NCI-H1436 treated with DMSO at 0.1 percent for 48 hours (cell line): ENCODE measurements at regions not wholly inside any gene's neighbourhood (a gene's known extent, or its start where the extent isn't known, plus 50 kb on each side); places are given as distances from the start of the nearest gene placed in this dataset.

ENCODE experiments used
- DNase-seq: peaks from one replicate; lab custom pipeline; 2025; lab: John Stamatoyannopoulos, UW

DNA sequence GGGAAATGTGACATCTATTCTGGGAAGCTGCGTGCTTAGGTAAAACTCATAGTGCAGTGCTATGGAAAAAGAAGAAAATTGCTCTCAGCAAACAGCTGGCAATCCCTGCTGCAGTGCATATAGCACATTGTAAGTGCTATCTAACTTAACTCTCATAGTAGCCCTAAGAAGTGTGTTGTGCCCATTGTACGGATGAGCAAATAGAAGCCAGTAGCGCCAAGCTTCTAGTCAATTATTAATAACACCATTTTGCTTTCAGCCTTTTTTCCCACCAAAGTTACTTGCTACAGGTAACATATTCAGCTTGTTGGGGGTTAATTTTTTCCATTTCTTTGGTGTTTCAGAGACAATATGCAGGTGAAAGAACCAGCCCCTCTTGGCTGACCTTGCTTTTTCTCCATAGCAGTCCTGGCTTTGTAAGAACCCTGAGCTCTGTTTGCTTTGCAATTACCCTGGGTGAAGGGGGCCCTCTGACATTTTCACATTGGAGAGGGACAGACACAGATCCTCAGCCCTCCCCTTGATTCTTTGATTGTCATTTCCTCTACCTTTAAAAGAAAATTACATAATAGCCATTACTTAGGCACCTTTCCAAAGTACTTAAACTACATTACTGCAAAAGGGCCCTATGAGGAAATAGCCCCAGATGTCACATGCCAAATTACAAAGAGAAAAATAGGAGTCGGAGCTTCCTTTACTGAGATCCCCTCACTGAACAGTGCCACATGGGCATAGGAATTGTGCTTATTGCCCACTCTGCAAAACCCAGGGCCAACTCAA lies 576.2 kb upstream of the TBX3 start:
- DNase-seq, result peak; percentile 83

DNA sequence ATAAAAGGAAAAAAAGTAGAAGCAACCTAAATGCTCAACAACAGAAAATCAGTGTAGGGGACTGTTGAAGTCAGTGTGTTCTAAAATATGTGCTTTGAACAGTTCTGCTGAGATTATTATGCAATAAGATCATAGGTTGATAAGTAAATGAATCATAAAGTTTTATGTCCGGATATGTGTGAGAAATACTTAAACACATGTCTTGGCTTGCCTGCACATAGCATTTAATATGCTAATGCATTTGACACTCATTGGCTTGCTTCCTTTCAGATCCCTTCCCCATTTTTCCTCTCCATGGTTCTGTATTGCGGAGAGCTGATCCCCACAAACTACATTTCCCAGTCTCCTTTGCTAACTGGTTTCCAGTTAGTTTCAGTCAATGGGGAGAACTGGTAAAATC lies 573.8 kb upstream of the TBX3 start:
- DNase-seq, result no peak

DNA sequence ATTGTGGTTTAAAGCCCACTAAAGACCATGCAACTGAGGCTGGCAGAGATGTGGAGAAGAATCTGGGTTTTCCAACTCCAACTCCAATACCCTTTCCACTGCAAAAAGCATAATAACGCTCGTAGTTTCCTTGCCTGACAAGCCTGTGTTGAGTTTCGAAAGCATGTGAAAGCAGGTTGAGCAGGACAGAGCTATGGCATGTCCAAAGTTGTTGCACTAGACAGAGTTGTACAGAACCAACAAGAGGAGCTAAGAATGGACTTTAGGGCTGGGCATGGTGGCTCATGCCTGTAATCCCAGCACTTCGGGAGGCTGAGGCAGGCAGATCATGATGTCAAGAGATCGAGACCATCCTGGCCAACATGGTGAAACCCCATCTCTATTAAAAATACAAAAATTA lies 572.0 kb upstream of the TBX3 start:
- DNase-seq, result no peak

DNA sequence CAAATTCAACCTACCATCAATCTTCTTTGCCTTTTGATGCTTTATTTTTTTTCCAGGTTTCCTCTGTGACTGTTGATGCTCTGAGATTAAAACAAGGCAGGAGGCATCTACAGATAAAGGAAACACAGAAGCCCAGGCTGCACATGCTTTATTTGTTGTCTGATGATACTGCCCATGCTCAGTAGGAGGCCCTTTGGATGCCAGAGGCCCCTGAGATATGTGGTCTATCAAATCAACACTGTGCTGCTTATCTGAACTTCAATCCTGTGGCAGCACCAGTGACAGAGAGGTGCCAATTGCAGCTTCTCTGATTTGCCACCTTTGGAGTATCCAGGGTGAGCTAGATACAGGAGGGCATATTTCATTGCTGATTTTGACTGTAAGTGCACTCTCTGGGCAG lies 571.3 kb upstream of the TBX3 start:
- no peak for DNase-seq

DNA sequence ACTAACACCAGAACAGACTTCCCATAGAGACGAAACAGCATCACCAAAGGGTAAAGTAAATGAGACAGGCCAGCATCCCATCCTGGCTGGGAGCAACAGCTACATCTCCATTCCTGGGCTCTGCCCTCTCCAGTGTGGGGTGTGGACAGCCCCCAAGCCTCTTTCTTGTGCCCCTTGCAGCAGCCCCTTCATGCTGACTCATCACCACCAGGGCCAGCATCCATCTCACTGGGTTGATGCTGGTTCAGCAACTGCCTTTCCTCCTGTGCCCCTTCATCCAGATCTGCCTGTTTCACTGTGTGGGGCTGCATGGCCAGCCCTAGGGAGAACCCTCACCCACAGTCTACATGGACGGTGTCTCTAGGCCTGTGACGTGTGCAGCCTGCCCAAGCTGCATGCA lies 569.1 kb upstream of the TBX3 start:
- no peak for DNase-seq

DNA sequence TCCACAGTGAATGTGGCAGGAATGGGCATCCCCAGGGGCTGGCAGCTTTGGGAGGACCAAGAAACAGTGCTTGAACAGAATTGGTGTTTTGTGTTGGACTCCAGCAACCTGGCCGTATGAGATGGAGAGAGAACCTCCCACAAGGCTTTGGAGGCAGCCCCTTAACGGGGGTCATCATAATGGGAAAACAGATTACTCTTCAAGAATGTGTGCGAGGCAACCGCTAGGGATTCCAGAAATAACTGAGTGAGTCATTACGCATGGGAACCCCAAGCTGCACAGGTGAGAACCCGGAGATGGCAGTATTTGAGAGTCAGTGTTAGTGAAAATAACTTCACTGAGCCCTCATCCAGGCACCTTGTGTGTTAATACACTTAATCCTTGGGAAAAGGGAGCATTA lies 567.8 kb upstream of the TBX3 start:
- DNase-seq, result no peak

DNA sequence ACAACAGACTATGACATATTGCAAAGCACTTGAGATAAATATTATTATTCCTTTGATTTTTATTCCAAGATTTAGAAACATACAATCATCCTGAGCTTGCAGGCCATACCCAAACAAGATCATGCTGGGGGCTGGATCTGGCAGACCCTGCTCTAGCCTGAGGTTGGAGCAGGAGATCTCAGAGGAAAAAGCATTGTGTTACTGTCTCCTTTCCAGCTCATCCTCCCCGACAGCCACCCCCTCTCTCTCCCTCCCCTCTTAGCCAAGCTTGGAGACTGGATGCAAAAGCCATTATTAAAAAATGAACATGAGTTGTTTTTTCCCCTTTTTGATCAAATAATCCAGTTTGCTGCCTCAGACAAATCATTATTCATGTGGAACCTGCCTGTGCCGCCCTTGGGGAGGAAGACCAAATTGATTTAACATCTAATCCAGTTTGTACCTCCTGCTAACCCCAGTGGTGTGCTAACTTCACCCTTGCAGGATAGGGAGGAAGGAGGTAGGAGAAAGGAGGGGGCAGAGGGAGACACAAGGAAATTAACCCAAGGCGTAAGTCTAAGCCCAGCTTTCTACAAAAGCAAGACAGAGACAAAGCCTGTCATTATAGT lies 565.8 kb upstream of the TBX3 start:
- DNase-seq, result no peak

DNA sequence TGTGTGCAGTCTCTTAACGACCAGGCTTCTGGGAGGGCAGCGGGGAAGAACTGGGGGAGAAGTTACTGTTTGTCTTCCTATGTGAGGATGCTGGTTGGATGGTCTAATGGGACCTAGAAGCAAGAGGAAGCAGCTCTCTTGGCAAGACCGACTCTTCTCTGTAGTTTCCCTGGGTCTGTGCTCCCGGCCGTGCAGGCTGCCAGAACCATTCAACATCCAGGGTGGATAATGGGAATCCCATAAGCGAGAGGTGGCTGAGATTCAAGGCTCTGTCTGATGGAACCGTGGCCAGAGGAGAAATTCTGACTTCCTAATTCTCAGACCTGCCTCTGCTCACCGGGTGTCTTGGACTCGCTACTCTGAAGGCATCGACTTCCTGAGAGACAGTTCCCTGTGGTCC lies 561.0 kb upstream of the TBX3 start:
- no peak for DNase-seq

DNA sequence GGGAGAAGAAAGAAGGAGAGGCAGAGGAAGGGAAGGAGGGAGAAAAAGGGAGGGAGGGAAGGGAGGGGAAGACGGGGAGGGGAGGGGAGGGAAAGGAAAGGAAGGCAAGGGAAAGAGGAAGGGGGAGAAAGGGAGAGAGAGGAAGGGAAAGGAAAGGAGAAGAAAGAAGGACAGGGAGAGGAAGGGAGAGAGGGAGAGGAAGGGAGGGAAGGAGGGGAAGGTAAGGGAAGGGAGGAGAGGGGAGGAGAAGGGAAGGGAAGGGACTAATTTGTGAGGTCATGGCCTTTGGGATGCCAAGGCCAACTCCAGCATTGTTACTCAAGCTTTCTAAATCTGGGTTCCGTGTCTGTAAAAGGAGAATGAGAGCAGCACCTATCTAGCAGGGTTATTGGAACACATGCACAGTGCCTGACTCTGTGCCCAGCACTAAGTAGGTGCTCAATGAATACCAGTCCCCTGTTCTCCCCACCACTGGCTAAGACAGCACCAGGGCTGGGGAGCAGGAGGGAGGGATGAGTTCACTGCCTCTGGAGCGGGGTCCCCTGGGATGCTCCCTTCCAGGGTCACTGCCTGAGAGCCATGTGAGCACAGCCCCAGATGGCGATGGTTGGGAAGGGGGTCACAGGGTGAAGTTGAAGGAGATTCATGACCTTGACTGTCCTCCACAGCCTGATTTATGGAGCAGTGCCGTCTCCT lies 560.1 kb upstream of the TBX3 start:
- DNase-seq, result no peak

DNA sequence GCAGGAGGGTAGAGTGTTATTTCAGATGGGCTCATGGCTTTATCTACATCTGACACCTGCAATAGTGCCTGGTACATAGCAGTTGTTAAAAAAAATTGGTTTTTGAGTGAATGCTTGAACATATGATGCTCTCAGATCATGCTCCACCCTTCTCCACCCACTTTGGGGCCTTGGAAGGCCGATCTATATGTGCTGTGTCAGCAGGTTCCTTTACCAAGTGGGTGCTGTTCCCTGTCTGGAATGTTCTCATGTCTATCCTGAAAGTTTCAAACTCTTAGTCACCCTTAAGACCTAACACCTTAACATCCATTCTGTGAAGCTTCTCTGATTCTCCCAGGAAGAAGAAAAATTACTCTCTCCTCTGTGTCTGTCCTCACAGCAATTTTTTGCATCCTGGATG lies 556.3 kb upstream of the TBX3 start:
- DNase-seq, result no peak

DNA sequence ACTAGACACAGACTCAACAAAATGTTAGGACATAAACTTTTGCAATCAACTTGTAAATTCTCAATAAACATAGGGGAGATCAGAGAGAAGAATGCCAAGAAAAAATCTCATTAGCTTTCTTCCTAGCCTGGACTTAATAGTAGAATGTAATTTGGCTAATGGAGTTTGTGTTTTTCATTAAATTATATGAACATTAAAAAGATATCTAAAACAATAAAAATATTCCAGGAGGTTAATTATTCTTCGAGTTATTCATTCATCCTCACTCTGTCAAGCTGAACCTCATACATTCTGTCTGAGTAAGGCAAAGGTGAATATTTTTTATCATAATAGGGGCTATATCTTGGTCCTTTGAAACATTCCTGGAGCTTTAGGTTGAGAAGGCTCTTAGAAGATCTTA lies 551.9 kb upstream of the TBX3 start:
- DNase-seq, result no peak

DNA sequence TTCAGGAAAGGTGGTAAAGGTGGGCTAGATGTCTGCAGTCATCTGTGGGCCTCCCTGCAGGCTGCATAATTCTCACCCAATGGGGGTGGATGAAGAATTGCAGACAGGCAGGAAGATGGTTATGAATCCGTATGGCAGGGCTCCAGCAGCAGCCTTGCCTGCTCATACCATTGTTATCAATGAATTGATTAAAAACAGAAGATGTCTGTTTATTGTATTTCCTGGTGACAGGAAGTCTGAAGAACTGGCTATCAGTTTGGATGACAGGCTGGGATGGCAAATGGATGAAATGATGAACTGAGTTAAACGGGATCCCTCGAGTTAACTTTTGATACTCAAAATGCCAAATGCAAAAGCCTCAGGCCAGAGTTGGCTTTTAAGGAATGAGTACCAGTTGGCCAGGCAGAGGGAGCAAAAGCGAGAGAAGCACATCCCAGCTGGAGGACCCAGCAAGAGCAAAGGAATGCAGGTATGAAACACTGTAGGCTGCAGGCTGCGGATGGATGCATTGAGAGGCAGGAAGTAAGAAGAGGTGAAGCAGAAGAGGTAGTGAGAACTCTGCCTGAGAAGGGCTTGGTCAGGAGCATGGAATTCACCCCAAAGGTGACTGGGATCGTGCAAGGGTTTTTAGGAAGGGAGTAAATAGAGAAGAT lies 550.0 kb upstream of the TBX3 start:
- no peak for DNase-seq

DNA sequence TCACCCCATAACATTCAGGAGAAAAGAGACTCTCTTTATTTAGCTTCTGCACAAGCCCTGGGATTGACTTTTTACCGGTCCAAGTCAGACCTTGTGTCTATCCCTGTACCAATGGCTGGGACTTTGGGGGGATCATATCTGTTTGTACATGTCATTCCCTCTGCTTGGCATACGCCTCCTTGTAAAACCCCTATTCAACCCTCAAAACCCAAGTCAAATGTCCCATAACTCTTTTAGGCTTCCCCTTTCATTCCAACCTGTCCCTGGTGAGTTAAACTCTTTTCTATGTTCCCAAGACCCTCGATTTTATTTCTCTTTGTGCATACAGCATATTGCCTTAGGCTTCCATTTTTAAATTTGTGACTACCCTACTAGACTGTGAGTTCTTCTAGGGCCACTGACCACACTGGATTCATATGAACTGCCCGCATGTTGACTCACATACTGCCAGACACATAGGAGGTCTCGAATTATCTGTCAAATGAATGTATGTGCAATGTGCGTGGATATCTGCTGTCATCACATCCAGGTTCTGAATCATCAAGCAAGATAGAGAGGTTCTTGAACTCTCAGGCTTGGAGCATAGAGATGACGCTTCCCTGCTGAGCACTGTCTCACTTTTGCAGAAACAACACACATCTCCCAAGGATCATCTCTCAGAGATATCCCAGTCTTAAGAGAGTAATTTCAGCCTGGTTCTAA lies 548.6 kb upstream of the TBX3 start:
- no peak for DNase-seq

DNA sequence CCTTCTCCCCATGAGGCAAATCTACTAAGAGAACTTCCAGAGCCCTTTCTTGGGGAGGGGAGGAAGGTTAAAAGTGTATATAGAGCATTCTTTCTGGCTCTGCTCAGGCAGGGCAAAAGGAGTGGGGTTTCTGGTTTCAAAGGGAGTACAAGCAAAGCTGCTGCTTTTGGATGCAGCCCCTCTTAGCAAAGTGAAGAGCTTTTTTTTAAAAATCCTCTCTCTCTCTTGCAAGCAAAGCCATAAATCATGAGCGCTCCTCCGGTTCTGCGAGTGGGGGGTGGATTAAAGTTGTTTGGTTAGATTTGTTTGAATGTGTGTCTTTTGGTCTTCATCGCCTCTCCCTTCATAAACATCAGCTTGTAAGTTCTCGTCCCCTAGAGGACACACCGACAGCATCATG lies 546.6 kb upstream of the TBX3 start:
- no peak for DNase-seq

DNA sequence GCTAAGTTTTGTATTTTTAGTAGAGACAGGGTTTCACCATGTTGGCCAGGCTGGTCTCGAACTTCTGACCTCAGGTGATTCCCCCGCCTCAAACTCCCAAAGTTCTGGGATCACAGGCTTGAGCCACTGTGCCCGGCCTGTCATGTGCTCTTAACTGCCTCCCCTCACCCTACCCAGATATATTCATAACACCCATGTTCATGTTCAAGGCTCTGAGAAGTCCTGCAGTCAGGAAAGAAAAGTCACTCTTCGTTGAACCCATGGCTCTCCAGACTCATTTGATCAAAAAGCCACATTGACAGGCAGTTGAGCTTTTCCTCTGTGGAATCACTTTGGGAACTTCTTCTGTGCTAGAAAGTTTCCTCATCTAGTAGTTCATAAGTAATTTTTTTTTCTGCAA lies 545.5 kb upstream of the TBX3 start:
- DNase-seq, result no peak

DNA sequence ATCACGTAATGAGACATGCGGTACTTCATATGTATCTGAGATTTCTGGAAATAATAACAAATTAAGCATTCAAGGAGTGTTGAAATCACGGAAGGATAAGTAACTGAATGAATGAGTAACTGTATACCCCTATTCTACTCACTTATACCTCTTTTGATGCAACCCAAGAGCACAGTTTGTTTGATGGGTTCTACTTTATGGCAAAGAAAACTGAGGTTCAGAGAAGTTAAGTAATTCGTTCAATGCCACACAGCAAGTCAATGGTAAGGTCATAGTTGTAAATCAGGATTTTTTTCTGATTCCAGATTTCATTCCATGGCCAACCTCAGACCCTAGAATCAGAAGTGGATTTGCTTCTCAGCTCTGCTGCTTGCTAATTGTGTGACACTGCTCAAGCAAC lies 544.5 kb upstream of the TBX3 start:
- DNase-seq, result no peak

DNA sequence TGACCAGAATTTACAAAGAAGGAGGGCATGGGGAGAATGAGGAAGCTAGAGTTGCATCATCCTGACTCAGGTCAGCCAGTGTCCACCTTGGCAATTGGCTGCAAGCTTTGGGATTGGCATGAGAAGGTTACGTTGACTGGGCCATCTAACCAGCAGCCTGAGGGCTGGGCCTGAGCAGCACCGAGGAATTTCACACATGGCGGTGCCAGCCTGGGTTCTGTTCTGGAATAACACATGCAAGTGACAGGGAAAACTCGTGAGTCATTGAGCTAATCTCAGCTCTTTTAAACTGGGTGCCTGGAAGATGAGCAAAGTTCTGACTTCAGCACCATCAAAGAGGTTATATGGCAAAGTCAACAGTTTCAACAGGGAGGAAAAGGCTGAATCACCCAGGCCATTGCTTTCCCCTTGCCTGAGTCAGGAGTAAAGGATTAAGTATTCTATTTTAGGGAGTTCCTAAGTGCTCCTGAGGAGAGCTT lies 543.2 kb upstream of the TBX3 start:
- no peak for DNase-seq

DNA sequence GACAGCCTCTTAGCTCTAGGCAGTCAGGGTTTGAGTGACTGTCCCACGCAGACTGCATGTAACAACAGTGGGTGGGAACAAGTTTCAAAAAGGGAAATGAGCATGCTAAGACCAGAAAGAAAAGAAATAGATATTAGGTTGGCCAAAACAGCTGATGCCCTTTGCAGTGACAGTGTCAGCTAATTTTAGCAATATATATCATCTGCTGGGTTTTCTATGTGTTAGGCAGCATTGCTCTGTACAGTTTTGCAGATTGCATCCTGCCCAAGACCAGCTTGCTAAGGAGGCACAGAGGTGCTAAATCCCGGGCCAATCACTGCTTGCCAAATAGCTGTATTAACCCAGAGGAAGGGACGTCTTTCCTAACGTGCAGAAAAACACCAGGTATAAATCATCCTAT lies 541.9 kb upstream of the TBX3 start:
- DNase-seq, result no peak

DNA sequence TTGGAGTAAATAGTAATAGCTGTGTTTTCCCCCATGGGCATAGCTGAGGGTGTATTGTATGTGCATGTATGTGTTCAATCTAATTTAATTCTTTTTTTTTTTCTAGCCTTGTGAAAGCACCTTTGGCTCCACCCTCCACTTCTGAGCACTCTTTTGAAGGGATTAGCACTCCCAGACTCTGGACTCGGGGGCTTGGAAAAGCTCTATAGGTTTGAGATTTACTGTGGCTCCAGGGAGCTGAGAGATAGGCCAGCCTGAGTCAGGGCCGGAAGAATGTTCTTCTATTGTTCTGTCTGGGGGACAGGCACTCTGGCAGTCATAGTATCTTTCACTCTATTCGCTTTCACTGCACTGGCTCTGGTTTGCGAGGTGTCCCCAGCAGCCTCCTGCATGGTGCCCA lies 540.0 kb upstream of the TBX3 start:
- DNase-seq, result no peak

DNA sequence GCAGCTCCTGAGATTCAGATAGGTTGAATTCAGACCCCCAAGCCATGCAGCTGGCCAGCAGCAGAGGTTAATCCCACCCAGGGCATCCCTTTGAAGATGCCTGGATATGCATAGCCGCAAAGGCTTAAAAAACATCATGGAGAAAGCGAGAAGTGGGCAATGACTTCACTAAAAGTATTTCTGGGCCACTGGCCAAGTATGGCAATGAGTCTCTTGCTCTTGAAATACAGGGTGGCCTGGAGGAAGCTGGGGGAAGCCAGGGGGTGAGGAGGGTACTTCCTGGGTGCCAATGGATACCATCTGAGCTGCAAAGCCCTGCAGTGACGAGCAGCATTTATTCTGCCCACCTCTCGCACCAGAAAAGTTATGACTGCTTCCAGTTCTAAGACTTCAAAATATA lies 539.3 kb upstream of the TBX3 start:
- no peak for DNase-seq

DNA sequence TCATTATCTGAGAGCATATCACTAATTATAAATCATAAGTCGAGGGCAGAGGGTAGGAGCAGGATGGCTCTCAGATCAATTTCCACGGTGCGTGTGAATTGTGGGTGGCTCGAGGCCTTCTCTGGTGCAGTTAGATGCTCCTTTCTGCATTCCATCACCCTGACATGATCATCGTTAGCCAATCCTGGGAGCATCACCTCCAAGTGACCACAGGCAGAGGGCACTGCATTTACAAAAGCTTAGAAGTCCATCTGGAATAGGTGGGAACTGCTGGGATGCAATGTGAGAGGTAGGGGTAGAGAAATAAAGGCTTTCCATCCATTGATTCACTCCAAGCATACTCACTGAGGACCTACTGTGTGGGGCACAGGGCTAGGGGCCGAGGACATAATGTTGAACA lies 538.2 kb upstream of the TBX3 start:
- no peak for DNase-seq

DNA sequence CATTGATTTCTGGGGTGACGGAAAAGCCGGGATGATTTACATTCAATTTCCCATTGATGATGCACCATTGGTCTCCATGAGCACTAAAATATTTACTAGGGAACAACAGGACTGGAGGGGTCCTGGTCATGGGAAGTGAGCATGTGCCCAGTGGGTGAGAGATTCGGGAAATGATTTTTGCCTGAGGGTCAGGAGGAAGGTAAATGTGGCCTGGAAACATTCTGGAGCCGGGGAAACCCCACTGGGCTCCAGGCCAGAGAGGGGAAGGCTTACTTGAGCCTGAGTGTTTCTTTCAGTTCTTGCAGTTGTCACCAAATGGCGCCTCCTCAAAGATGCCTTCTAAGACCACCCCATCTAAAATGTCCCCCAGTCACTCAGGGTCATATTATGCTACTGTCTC lies 532.3 kb upstream of the TBX3 start:
- DNase-seq, result no peak
